ENCODE measurements at regions not wholly inside any gene's neighbourhood (a gene's known extent, or its start where the extent isn't known, plus 50 kb on each side); places are given as distances from the start of the nearest gene placed in this dataset.

DNA sequence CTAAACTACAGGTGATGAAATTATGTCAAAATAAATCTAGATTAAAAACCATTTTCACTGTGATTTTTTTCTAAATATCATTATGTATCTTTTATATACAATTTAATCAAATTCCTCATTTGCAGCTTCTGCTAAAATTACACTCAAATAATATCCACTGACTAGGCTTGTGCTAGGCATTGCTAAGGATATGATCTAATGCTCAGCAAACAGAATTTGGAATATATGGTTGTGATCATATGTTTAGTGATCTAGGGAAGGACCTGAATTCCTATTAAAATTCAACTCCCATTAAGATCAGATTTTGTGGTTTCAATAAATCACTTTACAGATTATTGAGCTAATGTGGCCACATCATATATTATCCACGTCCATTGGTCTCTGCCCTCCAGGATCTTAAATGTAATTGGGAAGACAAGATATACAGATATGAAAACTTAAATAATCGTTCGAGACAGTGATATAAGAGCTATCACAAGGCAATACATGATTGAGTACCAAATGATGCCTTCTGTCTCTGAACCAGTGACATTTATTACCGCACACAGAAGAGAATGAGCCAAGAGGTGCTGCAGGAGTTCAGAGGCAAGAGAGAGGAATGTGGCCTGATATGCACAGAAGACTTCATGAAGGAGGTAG, 206.0 kb upstream of the RPS6KA3 start:
- DNase-seq (ENCODE audit: low spot score) = no peak

DNA sequence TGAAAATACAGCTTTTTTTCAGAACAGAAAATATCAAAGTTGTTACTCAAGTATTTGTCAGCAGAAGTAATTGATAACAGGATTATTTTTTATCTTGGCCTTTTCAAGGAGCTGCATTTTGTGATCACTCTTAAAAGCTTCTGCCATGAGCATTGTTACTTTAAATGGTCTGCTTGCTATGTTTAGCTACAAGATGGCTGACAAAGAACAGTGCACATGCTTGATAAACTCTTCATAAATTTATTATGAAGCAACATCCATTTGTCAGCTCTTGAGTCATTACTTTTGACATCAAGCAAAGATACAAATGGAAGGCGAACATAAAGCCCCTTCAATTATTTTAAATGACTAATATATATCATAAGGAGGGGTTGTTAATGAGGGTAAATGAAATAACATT, 205.4 kb upstream of the RPS6KA3 start:
- no peak for DNase-seq (ENCODE audit: low spot score)

DNA sequence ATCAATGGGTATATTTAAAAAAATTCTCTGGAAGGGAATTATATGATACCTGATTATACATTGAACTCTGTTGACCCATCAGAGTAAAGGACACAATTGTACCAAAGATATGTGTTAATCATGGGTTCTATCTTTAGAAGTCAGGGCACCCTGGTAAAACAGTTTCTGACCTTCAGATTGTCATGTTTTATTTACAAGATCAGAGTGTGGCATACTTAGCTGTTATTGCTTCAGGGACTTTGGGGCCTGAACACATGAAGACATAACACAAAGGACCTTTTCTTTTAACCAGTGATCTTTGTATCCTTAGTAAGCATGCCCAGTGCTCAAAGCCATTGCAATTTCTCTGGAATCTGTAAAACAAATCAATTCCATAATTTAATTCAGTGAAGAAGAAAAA, 204.8 kb upstream of the RPS6KA3 start:
- peak; percentile 1 for DNase-seq (ENCODE audit: low spot score)

DNA sequence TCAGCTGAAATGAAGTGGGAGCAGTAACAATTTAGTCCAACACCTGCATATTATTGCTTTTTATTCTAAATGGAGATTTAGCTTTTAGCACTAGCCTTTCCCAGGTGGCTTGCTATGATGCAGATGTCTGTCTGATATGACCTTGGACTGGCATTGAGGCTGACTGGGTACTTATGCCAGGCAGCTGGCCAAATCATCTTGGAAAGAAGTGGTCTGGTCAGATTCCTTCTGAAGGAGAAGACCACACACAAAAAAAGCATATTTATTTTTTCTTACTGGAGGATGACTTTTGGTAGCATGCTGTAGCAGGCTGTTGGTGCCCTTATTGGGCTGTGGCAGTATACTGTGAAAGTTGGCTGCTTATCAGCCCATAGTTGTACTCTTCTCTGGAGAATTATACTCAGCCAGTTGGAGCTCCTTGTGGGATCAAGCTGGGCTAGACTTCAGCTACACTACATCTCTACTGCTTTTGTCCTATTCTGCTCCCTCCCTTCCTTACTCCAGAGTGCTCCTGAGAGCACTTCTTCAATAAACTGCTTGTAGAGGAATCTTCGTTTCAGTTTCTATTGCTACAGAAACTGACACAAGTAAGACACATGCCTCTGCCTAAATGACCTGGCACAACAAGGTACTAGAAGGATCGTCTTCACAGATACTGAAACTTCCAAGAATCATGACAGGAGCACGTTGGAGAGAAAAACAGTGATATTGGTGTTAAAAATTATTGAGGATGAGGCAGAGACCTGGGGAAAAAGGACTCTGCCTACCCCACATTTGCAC, 196.8 kb upstream of the RPS6KA3 start:
- DNase-seq (ENCODE audit: low spot score) = no peak

GRCh38 chrX:20461576-20461975, 194.9 kb upstream of the RPS6KA3 start:
- DNase-seq (ENCODE audit: low spot score) = no peak

DNA sequence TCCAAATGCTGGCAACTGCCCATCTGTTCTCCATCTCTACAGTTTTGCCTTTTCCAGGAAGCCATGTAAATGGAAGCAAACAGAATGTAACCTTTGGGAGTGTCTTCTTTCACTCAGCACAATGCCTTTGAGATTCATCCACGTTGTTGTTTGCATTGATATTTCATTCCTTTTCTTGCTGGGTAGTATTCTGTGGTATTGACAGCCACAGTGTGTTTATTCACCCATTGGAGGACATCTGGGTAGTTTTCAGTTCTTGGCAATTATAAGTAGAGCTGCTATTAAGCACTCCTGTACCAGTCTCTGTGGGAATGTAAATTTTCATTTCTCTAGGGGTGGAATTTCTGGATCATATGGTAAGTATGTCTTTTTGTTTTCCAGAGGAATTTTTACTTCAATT, 194.3 kb upstream of the RPS6KA3 start:
- no peak for DNase-seq (ENCODE audit: low spot score)

DNA sequence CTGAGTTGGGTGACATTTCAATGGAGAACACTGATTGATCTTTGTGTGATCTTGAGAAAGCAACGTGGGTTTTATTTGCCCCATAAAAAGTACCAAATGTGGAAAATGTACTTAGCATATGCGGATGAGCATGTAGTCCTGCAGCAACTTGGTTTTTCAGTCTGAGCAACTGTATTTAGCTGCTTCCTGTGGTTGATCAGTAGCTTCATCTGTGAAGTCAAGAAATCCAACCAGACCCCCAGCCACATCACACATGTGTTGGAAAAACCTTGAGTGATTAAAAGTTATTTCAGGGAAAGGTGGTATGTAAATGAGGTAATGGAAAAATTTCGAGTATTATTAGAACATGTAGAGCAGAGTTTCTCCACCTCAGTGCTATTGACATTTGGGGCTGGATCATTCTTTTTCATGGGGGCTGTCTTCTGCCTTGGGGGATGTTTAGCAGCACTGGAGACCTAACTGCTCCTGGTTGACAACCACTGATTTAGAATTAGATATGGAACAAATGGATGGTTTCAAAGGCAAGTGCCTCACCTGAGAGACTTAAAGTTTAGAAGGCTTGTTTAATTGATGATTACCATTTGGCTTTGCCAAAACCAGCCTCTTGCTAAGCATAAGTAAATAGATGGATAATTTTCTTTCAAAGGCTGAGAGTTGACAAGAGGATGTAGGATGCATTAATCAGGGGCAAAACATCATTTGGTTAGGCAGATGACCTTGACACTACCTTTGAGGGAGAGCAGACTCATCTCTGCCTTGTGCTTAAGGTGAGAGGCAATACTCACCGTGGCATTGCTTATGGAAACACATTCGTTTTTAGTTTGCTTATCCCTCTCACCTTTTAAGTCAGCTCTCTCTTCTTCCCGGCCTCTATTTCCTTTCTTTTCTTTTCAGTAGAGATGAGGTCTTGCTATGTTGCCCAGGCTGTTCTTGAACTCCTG, 193.0 kb upstream of the RPS6KA3 start:
- DNase-seq (ENCODE audit: low spot score) = no peak

- DNase-seq (ENCODE audit: low spot score) = no peak
Measured at GRCh38 chrX:20456971-20457370, 190.3 kb upstream of the RPS6KA3 start.

DNA sequence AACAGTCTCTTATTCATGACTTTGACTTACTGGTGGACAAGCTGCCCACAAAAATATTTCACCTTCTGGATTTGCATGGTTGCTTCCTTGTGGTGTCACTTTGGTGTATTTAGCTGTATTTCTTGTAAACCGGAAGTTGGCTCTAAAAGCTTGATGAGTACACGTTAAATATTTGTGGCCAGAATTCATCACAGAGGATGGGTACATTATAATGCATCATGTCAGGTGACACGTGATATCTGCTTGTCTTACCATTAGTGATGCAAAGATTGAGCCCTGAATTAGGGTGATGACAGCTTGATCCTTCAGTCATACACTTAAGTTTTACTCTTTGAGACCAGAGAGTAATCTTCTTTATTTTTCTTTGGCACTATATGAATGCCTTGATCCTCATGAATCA, 188.3 kb upstream of the RPS6KA3 start:
- no peak for DNase-seq (ENCODE audit: low spot score)

- no peak for DNase-seq (ENCODE audit: low spot score)
Measured at GRCh38 chrX:20454117-20454516, 187.4 kb upstream of the RPS6KA3 start.

GRCh38 chrX:20452487-20452886, 185.8 kb upstream of the RPS6KA3 start:
- no peak for DNase-seq (ENCODE audit: low spot score)

- no peak for DNase-seq (ENCODE audit: low spot score)
Measured at GRCh38 chrX:20451929-20452328, 185.2 kb upstream of the RPS6KA3 start.

GRCh38 chrX:20445109-20445508, 178.4 kb upstream of the RPS6KA3 start:
- no peak for DNase-seq (ENCODE audit: low spot score)

DNA sequence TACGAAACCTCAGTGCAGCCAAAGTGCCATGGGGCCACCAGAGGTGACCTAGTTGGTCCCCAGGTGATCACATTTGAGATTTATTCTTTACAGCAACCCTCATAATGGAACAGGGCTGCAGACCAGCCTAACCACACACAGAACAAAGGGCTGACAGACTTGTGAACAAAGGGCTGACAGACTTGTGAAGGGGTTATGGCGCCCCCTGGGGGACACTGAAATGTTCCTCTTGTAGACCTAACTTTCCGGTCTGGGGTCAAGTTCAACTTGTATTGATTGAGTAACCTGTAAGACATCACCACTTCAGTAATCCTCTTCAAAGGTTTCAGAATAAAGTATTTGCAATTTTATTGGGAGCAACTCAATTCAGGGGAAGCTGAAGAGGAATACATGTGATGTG, 175.9 kb upstream of the RPS6KA3 start:
- peak; percentile 12 for DNase-seq (ENCODE audit: low spot score)

GRCh38 chrX:20441123-20441522, 174.4 kb upstream of the RPS6KA3 start:
- no peak for DNase-seq (ENCODE audit: low spot score)

DNA sequence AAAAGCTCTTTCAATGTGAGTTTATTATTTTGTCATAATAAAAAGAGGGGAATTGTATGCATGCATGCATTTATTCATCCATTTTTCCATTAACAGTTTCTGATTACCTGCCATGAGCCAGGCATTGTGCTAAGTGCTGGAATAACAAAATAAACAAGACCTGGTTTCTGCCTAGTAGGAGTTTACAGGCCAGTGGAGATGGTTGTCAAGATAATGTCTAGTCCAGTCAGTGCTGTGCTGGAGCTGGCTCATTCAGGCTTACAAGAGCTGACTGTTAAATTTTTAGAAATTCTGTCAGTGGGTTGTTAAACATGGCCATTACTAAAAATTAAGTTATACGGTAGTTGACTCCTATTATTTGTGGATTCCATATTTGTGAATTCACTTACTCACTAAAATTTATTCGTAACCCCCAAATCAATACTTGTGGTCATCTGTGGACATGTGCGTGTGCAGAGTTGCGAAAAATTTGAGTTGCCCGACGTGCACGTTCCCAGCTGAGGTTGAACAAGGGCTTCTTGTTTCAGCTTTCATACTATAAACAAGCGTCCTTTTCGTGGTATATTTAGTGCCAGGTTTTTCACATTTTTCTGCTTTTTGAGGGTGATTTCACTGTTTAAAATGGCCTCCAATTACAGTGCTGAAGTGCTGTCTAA, 172.3 kb upstream of the RPS6KA3 start:
- no peak for DNase-seq (ENCODE audit: low spot score)

DNA sequence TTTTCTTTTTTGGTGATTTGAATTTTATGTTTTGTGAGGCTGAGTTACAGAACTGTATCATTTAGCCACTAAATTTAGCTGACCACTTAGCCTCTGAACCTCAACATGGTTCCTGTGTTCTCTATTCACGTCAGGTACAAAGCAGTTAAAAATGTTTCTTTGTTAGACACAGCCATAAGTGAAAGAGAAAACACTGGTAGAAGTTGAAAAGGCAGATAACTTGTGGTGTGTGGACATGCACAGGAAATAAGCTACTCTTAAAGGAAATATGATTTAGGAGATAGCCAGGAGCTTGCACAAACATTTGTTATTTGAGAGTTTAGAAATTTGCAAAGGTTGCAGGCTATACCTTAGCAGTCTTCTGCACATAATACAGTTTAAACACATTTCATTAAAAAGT, 171.0 kb upstream of the RPS6KA3 start:
- DNase-seq (ENCODE audit: low spot score) = no peak

GRCh38 chrX:20435913-20436312, 169.2 kb upstream of the RPS6KA3 start:
- no peak for DNase-seq (ENCODE audit: low spot score)

DNA sequence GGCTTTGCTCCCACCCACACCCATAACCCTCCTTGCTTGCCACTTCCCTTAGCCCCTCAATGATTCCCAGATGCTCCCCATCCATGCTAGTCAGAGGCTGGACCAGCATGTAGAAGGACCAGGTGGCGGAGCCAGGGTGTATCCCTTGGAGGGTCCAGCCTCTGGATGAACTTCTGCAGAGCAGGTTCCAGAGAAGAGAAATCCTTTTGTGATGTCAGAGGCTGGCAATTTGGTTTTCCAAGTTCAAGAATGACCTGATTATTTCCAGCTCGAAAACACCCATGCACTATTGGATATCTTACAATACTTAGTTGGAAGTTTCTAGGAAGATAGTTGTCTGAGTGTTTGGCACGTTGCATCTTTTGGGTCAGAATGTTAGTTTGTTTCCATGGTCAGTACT, 168.3 kb upstream of the RPS6KA3 start:
- DNase-seq (ENCODE audit: low spot score) = no peak

DNA sequence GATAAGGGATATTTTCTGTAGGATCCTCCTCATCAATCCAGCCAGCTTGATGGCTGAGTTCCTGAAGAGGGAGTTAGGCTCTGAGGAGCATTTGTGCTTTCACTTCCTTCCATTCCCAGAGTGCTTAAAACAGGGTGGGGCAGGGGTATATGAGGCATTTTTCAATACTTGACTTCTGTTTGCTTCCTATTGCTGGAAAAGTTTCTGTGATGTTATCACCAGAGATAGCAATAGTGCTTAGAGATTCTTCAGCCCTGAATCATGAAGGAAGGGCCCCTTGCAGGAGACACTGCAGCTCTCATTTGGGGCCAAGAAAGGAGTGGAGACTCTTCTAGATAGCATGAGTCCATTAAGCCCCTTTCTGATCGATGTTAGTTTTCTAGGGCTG, 166.7 kb upstream of the RPS6KA3 start:
- no peak for DNase-seq (ENCODE audit: low spot score)

GRCh38 chrX:20432746-20433387, 166.2 kb upstream of the RPS6KA3 start:
- DNase-seq (ENCODE audit: low spot score) = no peak

DNA sequence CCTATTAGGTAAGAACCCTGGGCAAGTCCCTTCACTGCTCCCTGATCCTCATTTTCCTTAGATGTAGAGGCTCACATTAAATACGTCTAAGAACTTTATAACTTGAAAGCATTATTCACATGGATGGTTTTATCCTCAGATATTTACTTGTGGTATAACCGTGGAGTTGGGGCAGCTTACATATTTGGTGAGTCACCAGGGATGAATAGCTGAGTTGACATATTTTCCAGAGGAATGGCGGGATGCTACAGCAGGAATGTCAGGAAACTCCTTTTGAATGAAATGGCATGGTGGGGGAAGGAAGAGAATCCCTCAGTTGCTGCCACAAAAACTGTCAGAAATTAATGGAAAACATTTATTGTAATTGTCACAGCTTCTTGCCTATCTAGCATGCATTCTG, 165.3 kb upstream of the RPS6KA3 start:
- DNase-seq (ENCODE audit: low spot score) = no peak

Measured in HuH-7 (cell line).